Right lung (tissue), 2 donors: ENCODE measurements at regions not wholly inside any gene's neighbourhood (a gene's known extent, or its start where the extent isn't known, plus 50 kb on each side); places are given as distances from the start of the nearest gene placed in this dataset.
A peak's percentile ranks its signal among the peaks of the same experiment; 100 is the strongest.
"Not testable (repeated sequence)": the region's sequence is repeated elsewhere in the genome, so short reads cannot be mapped to it uniquely, and the experiment has no call there.

ENCODE experiments used
- DNase-seq, 2 donors: peaks; one replicate each; pipeline ENCODE4 v3.0.0-alpha.2; 2013

- no peak for DNase-seq
Measured at GRCh38 chr18:70826571-70826970, 537.7 kb downstream of the SOCS6 start.

- DNase-seq: peak; percentile 29 to 49
Measured at GRCh38 chr18:70822691-70823090, 533.8 kb downstream of the SOCS6 start.

GRCh38 chr18:70822117-70822516 is 533.3 kb downstream of the SOCS6 start:
- DNase-seq: peak; percentile 72 to 75

GRCh38 chr18:70808481-70809056 is 519.7 kb downstream of the SOCS6 start:
- no peak for DNase-seq

GRCh38 chr18:70781860-70782453 is 493.1 kb downstream of the SOCS6 start:
- DNase-seq: peak; percentile 11 to 41

GRCh38 chr18:70766254-70766653 is 477.4 kb downstream of the SOCS6 start:
- not testable (repeated sequence) for DNase-seq

- no peak for DNase-seq
Measured at GRCh38 chr18:70762812-70763211, 474.0 kb downstream of the SOCS6 start.

- no peak for DNase-seq
Measured at GRCh38 chr18:70758780-70759179, 469.9 kb downstream of the SOCS6 start.

- no peak for DNase-seq
Measured at GRCh38 chr18:70754486-70754885, 465.6 kb downstream of the SOCS6 start.

- no peak for DNase-seq
Measured at GRCh38 chr18:70732916-70733315, 444.1 kb downstream of the SOCS6 start.

GRCh38 chr18:70732188-70732587 is 443.3 kb downstream of the SOCS6 start:
- no peak for DNase-seq

- no peak for DNase-seq
Measured at GRCh38 chr18:70720607-70721006, 431.8 kb downstream of the SOCS6 start.

- DNase-seq: no peak
Measured at GRCh38 chr18:70709720-70710119, 420.9 kb downstream of the SOCS6 start.

GRCh38 chr18:70709144-70709543 is 420.3 kb downstream of the SOCS6 start:
- DNase-seq: no peak

- no peak for DNase-seq
Measured at GRCh38 chr18:70705831-70706416, 417.1 kb downstream of the SOCS6 start.

- DNase-seq: no peak
Measured at GRCh38 chr18:70700496-70700895, 411.7 kb downstream of the SOCS6 start.

- no peak for DNase-seq
Measured at GRCh38 chr18:70698574-70698973, 409.7 kb downstream of the SOCS6 start.

- no peak for DNase-seq
Measured at GRCh38 chr18:70693246-70693645, 404.4 kb downstream of the SOCS6 start.

- not testable (repeated sequence) for DNase-seq
Measured at GRCh38 chr18:70689765-70690164, 400.9 kb downstream of the SOCS6 start.

GRCh38 chr18:70688286-70688685 is 399.4 kb downstream of the SOCS6 start:
- DNase-seq: no peak

- no peak for DNase-seq
Measured at GRCh38 chr18:70684821-70685220, 396.0 kb downstream of the SOCS6 start.

GRCh38 chr18:70683263-70683662 is 394.4 kb downstream of the SOCS6 start:
- DNase-seq: no peak

- DNase-seq: no peak
Measured at GRCh38 chr18:70674896-70675295, 386.1 kb downstream of the SOCS6 start.

- DNase-seq: no peak
Measured at GRCh38 chr18:70673831-70674230, 385.0 kb downstream of the SOCS6 start.
